ENCODE measurements at regions not wholly inside any gene's neighbourhood (a gene's known extent, or its start where the extent isn't known, plus 50 kb on each side); places are given as distances from the start of the nearest gene placed in this dataset.

GRCh38 chr6:19782588-19782987, 54.6 kb upstream of the ID4 start:
- H3K4me3 Mint-ChIP-seq, result no peak overlapping the region
- DNase-seq (ENCODE audit: low spot score), result no peak

More at GRCh38 chr6:19782588-19782987, 54.6 kb upstream of the ID4 start:
- no peak for ATAC-seq
- Mint-ChIP-seq H3K9me3 (peaks cover 3% of the 10 kb centered on the region), H3K27ac (no peak overlapping the region), H3K27me3 (peaks cover 0 to 6% of the 10 kb centered on the region in 2 donors), H3K36me3 (no peaks in the 10 kb centered on the region), H3K4me1 (ENCODE audit: low read depth in 2 of 2) (no peaks in the 10 kb centered on the region)
